HG02623 (cell line): ENCODE measurements at regions not wholly inside any gene's neighbourhood (a gene's known extent, or its start where the extent isn't known, plus 50 kb on each side); places are given as distances from the start of the nearest gene placed in this dataset.
"Not testable (repeated sequence)": the region's sequence is repeated elsewhere in the genome, so short reads cannot be mapped to it uniquely, and the experiment has no call there.

Experiments
- ATAC-seq: cut with Tn5 transposase; IDR thresholded peaks from one replicate; pipeline ENCODE4 v1.9.1; 2021; ENCODE audit warnings: moderate library complexity; ENCODE audit not compliant: unreplicated experiment

DNA sequence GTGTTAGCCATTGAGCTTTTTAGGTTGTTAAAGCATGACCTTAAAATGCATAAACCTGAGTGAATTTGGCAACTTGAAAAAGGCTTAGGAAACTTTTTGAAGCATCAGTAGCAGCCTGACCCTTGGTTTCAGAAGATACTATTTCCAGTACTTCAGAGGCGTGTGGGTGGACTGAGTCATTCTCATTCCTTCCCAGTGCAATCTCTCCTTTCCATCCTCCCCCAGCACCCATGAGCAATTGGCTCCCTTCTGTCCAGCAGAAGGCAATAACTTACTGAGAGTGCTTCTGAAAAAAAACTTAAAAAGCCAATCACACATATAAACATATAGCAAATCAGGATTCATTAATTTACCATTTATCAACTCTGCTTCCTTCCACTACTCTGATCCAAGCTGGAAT lies 299.3 kb upstream of the STXBP6 start:
- no peak for ATAC-seq

DNA sequence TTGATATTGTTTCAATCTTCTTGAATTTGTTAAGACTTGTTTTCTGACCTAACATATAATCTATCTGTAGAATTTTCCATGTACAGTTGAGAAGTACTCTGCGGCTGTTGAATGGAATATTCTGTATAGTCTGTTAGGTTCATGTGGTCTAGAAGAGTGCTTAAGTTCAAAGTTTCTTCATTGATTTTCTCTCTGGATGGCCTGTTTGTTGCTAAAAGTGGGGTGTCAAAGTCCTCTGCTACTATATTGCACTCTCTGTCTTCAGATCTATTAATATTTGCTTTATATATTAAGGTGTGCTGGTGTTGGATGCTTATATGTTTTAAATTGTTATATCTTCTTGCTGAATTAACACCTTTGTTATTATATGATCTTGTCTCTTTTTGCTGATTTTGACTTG lies 290.9 kb upstream of the STXBP6 start:
- no peak for ATAC-seq

DNA sequence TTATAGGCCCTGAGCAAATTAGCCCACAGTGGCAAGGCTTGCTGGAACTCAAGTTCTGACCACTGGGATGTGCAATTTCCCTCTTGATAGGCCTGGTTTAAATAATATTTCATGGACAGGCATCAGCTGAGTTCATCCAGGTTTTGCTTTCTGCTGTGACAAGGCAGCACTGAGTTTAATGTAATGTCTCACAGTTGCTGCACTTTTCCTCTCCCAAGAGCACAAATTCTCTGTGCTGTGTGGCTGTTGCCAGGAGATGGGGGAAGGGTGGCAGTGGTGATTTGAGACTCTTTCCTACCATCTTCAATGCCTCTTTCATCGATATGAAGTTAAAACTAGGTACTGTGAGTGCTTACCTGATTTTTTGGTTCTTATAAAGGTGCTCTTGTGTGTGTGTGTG lies 272.8 kb upstream of the STXBP6 start:
- ATAC-seq, result no peak

DNA sequence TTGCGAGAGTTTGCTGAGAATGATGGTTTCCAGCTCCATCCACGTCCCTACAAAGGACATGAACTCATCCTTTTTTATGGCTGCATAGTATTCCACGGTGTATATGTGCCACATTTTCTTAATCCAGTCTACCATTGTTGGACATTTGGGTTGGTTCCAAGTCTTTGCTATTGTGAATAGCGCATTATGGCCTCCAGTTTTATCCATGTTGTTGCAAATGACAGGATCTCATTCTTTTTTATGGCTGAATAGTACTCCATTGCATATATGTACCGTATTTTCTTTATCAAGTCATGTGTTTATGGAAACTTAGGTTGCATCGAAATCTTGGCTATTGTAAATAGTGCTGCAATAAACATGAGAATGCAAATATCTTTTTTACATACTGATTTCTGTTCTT lies 266.1 kb upstream of the STXBP6 start:
- not testable (repeated sequence) for ATAC-seq

DNA sequence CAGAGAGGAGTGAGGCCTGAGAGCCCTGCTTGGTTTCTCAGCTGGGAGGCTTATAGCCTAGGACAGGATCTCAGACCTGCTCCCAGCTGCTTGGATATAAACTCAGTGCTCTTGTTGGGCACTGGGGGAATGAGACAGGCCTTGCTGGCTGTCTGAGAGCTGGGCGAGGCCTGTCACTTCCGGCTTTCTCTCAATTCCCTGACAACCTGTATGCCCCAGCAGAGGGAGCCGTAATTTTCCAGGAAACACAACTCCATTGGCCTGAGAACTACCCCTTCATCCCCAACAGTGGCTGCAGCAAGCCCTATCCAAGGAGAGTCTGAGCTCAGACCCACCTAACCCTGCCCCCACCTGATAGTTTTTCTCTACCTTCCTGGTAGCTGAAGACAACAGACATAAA lies 258.3 kb upstream of the STXBP6 start:
- ATAC-seq, result no peak

DNA sequence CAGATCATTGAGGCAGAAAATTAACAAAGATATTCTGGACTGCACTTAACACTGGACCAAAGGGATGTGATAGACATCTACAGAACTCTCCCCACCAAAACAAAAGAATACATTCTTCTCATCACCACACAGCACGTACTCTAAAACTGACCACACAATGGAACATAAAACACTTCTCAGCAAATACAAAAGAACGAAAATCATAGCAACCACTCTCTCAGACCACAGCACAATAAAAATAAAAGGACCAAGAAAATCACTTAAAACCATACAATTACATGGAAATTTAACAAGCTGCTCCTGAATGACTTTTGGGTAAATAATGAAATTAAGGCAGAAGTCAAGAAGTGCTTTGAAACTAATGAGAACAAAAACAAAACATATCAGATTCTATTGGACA lies 254.0 kb upstream of the STXBP6 start:
- ATAC-seq, result no peak

DNA sequence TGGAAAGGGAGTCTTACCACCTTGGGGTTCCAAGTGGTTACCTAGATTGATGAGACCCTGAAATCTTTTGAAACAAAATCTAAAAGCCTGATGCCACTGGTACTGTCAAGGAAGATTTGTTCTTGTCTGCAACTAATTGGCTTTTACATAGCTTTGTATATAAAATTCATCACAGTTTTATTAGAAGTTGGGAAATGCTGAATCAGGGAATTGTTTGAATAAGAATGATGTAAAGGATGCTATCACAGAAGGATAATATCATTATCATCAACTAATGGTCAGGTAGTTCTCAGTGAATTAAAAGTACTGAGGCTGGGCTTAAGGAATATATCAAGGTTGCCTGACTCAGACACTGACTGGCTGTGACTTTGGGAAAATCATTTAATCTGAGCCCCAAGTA lies 248.3 kb upstream of the STXBP6 start:
- ATAC-seq, result no peak

DNA sequence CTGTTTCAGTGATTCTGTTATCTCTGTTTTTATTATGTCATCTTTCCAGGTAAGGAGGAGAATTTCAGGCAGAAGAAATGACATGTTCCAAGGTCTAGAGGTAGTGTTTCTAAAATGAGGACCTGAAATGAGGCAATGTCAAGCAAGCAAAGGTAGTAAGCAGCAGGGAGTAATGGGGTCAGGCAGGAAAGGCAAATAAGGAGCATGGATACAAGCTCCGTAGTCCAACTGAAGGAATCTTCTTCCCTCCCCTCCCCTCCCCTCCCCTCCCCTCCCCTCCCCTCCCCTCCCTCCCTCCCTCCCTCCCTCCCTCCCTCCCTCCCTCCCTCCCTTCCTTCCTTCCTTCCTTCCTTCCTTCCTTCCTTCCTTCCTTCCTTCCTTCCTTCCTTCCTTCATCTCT lies 240.2 kb upstream of the STXBP6 start:
- ATAC-seq, result not testable (repeated sequence)

DNA sequence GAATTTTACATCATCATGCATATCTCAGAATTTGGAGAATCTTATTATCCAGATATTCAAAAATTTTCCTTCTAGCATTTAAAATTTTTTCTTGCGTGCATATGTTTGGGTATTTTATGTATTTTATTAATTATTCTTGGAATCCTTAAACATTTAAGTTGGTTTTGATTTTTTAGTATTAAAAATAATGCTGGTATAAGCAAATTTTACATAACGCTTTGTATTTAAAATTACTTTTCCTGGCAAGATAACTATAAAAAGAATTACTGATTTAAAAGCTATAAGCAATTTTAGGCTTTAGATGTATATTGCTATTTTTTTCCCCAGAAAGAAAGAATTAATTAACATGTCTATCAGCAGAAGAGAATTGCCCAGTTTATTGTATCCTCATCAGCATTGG lies 224.6 kb upstream of the STXBP6 start:
- ATAC-seq, result no peak

DNA sequence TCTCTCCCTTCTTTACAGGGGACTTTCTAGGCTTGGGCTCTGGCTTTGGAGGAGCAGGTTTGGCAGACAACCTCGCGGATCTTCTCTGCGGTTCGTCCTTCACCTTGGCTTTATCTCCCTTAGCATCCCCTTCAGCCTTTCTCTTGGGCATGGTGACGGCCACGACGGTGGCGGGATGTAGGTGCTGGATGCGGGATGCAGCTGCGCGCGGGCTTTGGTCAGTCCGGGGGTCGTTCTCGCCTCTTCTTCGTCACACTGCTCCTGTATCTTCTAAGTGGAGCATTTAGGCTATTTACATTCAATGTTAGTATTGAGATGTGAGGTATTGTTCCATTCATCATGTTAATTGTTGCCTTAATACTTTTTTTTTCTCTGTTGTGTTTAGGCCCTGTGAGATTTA lies 217.2 kb upstream of the STXBP6 start:
- ATAC-seq, result no peak

DNA sequence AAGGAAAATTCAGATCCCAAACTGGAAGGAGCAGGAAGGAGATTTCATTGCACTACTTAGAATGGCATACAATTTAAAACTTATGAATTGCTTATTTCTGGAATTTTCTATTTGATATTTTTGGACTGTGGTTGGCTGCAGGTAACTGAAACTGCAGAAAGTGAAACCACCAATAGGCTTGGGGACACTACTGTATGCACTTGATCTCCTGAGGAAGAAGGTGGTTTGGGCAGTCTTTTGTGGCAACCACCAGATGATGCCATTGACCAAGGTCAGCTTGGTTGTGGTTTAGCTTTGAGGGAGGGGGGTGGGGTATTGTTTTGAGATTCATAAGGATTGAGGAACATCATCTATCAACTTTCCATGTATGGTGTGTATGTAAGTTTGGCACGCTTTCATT lies 209.5 kb upstream of the STXBP6 start:
- no peak for ATAC-seq

DNA sequence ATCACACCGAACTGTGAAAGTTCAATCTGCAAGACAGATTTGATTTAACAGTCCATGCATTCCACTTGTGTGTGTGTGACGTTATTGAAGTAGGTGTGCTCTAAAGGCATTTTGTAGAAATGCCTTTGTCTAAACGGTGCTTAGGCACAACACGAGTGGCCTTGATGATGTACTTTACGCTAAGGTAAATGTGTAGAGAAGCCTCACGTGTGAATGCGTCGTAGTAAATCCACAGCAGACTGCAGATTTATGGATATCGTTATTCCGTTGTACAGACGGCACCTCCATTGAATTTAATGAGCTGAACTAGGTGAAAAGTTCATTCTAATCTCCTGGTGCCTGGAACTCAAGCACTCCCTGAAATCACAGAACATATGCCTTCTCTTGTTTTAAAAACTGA lies 202.8 kb upstream of the STXBP6 start:
- ATAC-seq, result no peak

DNA sequence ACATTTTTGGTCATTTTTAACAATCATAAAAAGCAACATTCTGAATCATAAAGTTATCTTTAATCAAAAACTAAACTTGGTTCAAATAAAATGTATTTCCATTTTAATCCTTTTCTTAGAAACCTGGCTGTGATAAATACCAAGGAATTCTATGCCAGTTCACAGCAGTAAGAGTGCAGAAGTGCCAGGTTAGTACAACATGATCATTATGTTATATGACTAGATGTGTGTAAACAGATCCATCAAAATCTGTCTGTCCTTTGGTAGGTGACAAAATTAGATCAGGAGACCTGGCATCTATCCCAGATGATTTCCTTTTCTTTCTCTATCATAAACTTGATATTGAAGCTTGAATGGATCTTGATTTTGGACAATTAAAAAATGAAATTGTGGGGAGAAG lies 200.6 kb upstream of the STXBP6 start:
- ATAC-seq, result no peak

DNA sequence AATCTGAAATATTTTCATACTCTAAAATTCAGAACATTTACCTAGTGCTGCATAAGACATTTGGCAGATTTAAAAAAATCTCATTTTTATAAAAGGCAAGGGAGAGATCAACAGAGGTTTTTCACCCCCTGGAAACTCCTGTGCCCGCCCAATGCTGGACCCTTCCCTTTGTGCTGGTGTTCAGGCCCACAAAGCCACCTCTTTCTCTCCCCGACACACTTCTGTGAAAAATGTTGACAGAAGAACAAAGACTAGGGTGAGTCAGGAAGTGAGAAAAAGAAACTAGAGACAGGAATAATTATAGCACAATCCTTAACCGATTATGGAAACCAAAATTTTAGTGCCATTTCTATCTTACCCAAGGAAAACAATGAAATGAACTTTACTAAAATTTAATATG lies 197.7 kb upstream of the STXBP6 start:
- no peak for ATAC-seq

DNA sequence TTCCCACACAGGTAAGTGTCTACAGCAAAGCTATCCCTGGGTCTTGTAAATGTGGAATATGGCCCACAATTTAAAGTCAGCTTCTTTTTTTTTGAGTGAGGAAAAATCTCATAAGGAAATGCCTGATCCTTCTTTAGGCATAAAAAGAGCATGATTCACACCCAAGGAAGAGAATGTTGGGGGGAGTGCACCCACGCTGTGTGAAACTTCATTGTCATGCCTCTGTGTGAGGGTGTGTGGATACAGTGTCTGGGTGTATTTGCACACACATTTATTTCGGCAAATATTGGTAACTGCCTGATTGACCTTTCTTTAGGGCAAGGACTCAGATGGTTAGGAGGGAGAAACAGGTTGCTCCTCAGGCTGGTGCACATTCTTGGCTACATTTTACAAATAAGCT lies 196.8 kb upstream of the STXBP6 start:
- no peak for ATAC-seq

DNA sequence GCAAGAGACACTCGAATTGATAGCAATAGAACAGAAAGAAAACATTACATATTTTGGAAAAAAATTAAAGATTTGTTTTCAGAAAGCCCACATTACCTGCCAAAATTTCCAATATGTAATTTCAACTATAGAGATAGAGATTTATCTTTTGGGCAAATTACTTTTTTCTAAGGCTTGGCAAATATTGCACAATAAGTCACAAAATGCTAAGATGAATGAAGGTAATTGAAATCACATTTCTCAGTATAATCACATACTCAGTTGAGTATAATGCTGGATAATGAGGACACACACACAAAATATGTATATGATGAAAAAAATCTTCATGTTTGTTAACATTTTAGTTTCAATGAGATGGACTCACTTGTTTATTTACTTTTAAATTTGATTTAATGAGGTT lies 189.2 kb upstream of the STXBP6 start:
- no peak for ATAC-seq

DNA sequence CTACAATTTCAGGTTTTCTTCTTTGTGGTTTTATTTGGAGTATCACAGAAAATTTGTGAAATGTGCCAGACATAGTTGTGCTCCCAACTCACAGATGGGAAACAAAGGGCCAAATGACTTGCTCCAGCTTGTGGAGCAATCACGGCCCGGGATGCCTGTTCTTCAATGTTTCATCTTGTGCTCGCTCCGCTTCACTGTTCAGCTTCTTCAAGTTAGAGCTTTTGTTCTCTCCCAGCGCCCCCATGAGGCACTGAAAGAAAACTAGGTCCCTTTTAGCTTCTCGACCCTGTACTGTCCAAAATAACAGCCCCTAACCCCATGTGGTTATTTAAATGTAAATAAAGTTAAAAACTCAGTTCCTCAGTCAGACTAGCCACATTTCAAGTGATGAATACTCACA lies 187.9 kb upstream of the STXBP6 start:
- ATAC-seq, result no peak

DNA sequence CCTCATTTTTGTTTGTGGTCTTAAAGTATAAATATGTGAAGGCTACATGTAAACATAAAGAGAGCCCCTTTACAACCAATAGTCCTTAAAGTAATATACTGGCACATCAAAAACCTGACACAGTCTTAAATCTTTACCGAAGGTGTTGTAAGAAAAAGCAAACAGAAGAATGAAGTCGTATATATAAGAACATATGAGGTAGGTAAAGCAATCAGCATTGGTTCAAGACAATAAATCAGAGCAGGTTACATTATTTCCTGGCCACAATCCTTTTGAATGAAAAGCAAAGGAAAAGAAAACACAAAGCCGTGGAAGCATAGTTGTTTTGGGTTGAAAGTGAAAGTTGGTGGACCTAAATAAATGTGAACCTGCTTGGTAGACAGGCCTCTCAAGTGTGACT lies 183.7 kb upstream of the STXBP6 start:
- no peak for ATAC-seq

DNA sequence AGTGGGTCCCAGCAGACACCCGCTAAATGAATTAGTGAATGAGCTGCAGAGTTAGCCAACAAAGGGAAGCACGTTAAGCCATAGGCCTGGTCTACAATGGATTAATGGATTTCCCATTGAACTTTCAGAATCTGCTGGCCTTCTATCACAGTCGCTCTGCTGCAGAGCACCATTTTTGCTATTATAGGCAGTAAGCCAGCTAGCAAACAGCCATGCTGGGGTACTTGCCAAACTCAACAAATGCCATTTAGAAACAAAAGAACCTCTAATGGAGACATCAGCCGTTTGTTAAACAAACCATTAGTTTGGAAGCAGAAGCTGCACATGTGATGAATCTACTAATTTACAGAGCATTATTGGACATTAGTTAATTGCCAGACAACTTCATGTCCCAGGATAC lies 181.1 kb upstream of the STXBP6 start:
- no peak for ATAC-seq

DNA sequence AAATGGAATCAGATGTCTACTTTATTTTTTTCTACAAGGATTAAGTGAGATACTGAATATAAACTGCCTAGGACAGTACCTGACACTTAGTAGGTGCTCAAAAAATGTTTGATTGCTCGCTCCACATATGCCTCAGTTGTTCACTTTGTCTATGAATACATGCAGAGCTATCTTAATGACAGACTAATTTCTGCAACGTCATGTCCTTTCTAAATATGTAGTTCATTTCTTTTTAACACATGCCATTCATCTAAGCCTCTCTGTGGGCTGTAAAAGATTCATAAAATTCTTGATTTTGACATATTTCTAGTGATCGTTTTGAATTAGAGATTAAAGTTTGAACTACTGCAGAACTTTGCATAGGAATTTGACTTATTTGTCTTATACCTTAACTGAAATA lies 176.3 kb upstream of the STXBP6 start:
- ATAC-seq, result no peak

DNA sequence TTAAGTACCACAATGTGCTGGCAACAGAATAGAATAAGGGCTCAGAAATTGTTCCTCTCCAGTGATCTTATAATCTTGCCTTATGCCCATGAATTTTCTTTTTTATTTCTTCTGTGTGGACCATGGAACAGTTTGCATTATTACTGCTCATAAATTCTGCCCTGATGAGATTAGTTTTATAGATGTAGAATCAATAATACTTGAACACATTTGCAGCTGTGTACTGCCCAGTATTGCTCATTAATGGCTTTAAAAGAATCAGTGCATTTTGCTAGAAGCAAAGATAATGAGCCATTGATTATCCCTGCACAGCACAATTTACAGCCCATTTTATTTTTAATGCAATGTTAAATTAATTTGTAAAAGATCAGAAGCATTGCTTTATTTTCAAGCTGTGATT lies 172.3 kb upstream of the STXBP6 start:
- no peak for ATAC-seq

DNA sequence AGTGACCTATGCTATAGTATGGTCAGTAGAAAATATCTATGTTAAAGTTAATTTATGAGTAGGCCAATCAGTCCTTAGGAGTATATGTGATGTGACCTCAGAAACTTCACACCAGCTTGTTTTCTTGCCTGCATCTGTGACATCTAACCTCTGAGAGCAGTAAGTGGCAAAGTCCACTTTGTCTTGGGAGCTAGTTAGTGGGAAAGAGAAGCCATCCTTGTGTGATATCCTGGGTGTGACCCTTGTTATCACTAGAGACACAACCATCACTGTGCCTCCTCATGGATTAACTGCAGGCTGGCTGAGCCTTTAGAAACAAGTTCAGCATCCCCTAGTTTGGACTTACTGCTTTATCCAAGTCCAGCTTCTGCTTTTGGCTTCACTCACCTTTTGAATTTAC lies 170.6 kb upstream of the STXBP6 start:
- ATAC-seq, result no peak

DNA sequence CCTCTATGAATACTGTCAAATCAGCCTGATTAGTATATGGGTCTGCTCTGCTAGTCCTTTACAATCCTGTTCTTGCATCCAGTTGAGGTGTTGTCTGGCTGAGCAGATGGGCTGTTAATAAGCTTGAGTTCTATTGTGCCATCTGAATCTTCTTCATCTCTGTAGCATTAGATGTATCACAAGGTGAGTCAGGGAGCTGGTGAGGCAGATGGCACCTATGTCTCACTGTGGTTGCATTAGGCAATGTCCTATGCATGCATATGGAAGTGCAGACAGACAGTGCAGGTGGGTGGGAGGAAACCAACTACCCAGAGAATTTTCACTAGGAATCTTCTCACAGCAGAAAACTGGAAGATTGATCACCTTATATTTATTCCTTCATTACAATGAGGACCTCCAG lies 165.7 kb upstream of the STXBP6 start:
- ATAC-seq, result no peak

DNA sequence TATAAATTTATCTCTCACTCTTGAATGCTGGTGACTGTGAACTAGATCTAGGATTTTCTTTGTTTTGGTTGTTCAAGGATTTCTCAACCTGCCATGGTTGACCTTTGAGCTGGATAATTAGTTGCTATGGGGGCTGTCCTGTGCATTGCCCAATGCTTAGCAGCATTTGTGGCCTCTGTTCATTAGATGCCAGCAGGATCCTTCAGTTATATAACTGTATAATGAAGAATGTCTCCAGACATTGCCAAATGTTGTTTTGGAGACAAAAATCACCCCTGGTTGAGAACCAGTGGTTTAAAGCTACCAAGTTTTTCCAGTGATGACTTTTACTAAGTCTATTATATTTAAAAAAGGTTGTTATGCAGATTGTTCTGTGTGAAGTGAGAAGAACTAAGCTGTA lies 147.9 kb upstream of the STXBP6 start:
- no peak for ATAC-seq
